NT2/D1 (cell line): ENCODE measurements at regions not wholly inside any gene's neighbourhood (a gene's known extent, or its start where the extent isn't known, plus 50 kb on each side); places are given as distances from the start of the nearest gene placed in this dataset.

Experiments used
- YY1 ChIP-seq: IDR thresholded peaks from 2 replicates; pipeline ENCODE4 v1.6.1; 2011; ENCODE audit not compliant: insufficient read length, insufficient read depth
- ZNF274 ChIP-seq: IDR thresholded peaks from 2 replicates; pipeline ENCODE4 v1.6.1; 2011; ENCODE audit warnings: mild to moderate bottlenecking, low read depth, low read length

DNA sequence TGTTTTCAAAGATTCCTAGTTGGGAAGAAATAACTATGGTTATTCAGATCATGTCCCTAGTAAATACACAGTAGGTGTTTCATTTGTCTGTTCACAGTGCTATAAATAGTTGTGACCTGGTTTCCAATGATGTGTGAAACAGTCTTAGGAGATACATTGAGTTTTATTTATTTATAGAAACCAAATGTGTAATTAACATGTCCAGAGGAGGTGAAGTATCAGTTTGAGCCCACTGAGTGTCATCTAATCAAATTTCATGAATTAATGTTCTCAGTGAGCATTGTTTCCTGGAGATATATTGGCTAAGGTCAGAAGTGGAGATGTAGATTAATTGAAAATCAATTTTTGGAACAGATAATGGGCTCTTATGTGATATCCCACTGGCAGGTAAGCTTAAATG, 996.3 kb downstream of the FSTL5 start:
- TF ChIP-seq YY1 = no peak
- TF ChIP-seq ZNF274 = no peak
